NOMO-1 treated with DMSO at 0.1 percent for 48 hours (cell line): ENCODE measurements at regions not wholly inside any gene's neighbourhood (a gene's known extent, or its start where the extent isn't known, plus 50 kb on each side); places are given as distances from the start of the nearest gene placed in this dataset.
A peak's percentile ranks its signal among the peaks of the same experiment; 100 is the strongest.
"Not testable (repeated sequence)": the region's sequence is repeated elsewhere in the genome, so short reads cannot be mapped to it uniquely, and the experiment has no call there.

ENCODE experiments used
- DNase-seq: peaks from one replicate; lab custom pipeline; 2025; ENCODE audit not compliant: unreplicated experiment; lab: John Stamatoyannopoulos, UW

GRCh38 chr14:71803539-71804260 lies 128.5 kb upstream of the RGS6 start:
- DNase-seq, result no peak

GRCh38 chr14:71804992-71805391 lies 127.2 kb upstream of the RGS6 start:
- DNase-seq, result no peak

GRCh38 chr14:71807049-71807448 lies 125.2 kb upstream of the RGS6 start:
- not testable (repeated sequence) for DNase-seq

GRCh38 chr14:71810800-71811199 lies 121.4 kb upstream of the RGS6 start:
- DNase-seq, result not testable (repeated sequence)

GRCh38 chr14:71812693-71813092 lies 119.5 kb upstream of the RGS6 start:
- DNase-seq, result no peak

GRCh38 chr14:71815110-71815509 lies 117.1 kb upstream of the RGS6 start:
- no peak for DNase-seq

GRCh38 chr14:71824816-71825215 lies 107.4 kb upstream of the RGS6 start:
- DNase-seq, result no peak

- no peak for DNase-seq
Observed at GRCh38 chr14:71833476-71833875, 98.8 kb upstream of the RGS6 start.

- DNase-seq, result no peak
Observed at GRCh38 chr14:71834284-71835204, 97.7 kb upstream of the RGS6 start.

GRCh38 chr14:71852181-71852580 lies 80.0 kb upstream of the RGS6 start:
- DNase-seq, result peak; percentile 44

- DNase-seq, result no peak
Observed at GRCh38 chr14:71855399-71856036, 76.7 kb upstream of the RGS6 start.

- DNase-seq, result peak; percentile 0
Observed at GRCh38 chr14:71856199-71856919, 75.9 kb upstream of the RGS6 start.

GRCh38 chr14:71863049-71863448 lies 69.2 kb upstream of the RGS6 start:
- DNase-seq, result no peak

- DNase-seq, result no peak
Observed at GRCh38 chr14:71863766-71864165, 68.5 kb upstream of the RGS6 start.
